ENCODE measurements at regions not wholly inside any gene's neighbourhood (a gene's known extent, or its start where the extent isn't known, plus 50 kb on each side); places are given as distances from the start of the nearest gene placed in this dataset.

GRCh38 chr2:188789951-188790350, 184.2 kb upstream of the COL3A1 start:
- TF ChIP-seq CTCF (IDR thresholded peaks at IDR 0.05) (no peak), POLR2A (IDR thresholded peaks at IDR 0.05) (no peak)
